Thyroid gland (tissue), 4 donors: ENCODE measurements at regions not wholly inside any gene's neighbourhood (a gene's known extent, or its start where the extent isn't known, plus 50 kb on each side); places are given as distances from the start of the nearest gene placed in this dataset.

Experiments
- CTCF ChIP-seq, 6 experiments: fragments of 200-600 bp in 3 of 6; fragments of 450-650 bp in 3 of 6; sonication (generic) in 3 of 6; IDR thresholded peaks; one replicate each; pipeline ENCODE4 v1.5.1; 2016 to 2019; ENCODE audit warnings: antibody characterized with exemption in 6 of 6, mild to moderate bottlenecking in 2 of 6, inconsistent platforms in 1 of 6, moderate library complexity in 1 of 6
- POLR2A ChIP-seq, 2 donors: fragments of 450-650 bp; IDR thresholded peaks; one replicate each; pipeline ENCODE4 v1.6.1; 2017; ENCODE audit warnings: antibody characterized with exemption in 2 of 2, mild to moderate bottlenecking in 2 of 2, moderate library complexity in 1 of 2

GRCh38 chr16:86747761-86748160 is 169.4 kb downstream of the FOXL1 start:
- TF ChIP-seq CTCF (IDR thresholded peaks at IDR 0.05) (no peak), POLR2A (IDR thresholded peaks at IDR 0.05) (no peak)
